Lower leg skin (tissue), 4 donors: ENCODE measurements at regions not wholly inside any gene's neighbourhood (a gene's known extent, or its start where the extent isn't known, plus 50 kb on each side); places are given as distances from the start of the nearest gene placed in this dataset.
"Not testable (repeated sequence)": the region's sequence is repeated elsewhere in the genome, so short reads cannot be mapped to it uniquely, and the experiment has no call there.

Experiments used
- DNase-seq, 2 donors: peaks; one replicate each; pipeline ENCODE4 v3.0.0-alpha.2; 2019; ENCODE audit warnings: low spot score in 2 of 2
- H3K4me3 ChIP-seq: fragments of 200-600 bp; sonication (generic); 2 replicates; pipeline ENCODE4 v1.5.1; 2017; ENCODE audit warnings: mild to moderate bottlenecking, low read depth; ENCODE audit not compliant: poor library complexity, severe bottlenecking
- POLR2A ChIP-seq, 2 donors: fragments of 450-650 bp; IDR thresholded peaks; one replicate each; pipeline ENCODE4 v1.6.1; 2016 to 2017; ENCODE audit warnings: antibody characterized with exemption in 2 of 2, mild to moderate bottlenecking in 1 of 2, moderate library complexity in 1 of 2
- WGBS, 2 donors: methylation state at CpG; one replicate each; pipeline ENCODE4 v1.1.5; 2018; 5-methylcytosine and 5-hydroxymethylcytosine counted together
- intact Hi-C: fragments of 100-400 bp; cut with DNase I; formaldehyde crosslinking; loops from one replicate; pipeline ENCODE4 v1.15.0; 2023; ENCODE audit warnings: low total_unique reads
- TF ChIP-seq, protein P1 (sequence below), 3 donors: fragments of 450-650 bp; IDR thresholded peaks; one replicate each; pipeline ENCODE4 v1.5.1; 2016; ENCODE audit warnings: antibody characterized with exemption in 3 of 3, mild to moderate bottlenecking in 3 of 3, moderate library complexity in 2 of 3

DNA sequence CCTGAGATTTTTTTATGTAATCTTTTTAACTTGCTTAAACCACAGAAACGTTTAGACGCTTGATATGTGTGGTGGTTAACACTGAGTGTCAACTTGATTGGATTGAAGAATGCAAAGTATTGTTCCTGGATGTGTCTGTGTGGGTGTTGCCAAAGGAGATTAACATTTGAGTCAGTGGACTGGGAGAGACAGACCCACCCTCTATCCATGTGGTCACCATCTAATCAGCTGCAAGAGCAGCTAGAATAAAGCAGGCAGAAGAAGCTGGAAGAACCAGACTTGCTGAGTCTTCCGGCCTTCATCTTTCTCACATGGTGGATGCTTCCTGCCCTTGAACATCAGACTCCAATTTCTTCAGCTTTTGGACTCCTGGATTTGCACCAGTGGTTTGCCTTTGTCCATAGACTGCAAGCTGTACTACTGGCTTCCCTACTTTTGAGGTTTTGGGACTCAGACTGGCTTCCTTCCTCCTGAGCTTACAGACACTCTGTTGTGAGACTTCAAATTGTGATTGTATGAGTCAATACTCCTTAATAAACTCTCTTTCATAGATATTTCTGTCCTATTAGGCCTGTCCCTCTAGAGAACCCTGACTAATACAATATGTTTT is 816.0 kb upstream of the CDH9 start:
- intact Hi-C loops = no loop called here
- no peak overlapping the region for H3K4me3 ChIP-seq
- no peak for DNase-seq
- 51 to 54% methylated on average over 3 of the region's 3 CpGs for WGBS, 2 donors
- no peak for TF ChIP-seq POLR2A (IDR thresholded peaks at IDR 0.05)
- TF ChIP-seq, protein P1, sequence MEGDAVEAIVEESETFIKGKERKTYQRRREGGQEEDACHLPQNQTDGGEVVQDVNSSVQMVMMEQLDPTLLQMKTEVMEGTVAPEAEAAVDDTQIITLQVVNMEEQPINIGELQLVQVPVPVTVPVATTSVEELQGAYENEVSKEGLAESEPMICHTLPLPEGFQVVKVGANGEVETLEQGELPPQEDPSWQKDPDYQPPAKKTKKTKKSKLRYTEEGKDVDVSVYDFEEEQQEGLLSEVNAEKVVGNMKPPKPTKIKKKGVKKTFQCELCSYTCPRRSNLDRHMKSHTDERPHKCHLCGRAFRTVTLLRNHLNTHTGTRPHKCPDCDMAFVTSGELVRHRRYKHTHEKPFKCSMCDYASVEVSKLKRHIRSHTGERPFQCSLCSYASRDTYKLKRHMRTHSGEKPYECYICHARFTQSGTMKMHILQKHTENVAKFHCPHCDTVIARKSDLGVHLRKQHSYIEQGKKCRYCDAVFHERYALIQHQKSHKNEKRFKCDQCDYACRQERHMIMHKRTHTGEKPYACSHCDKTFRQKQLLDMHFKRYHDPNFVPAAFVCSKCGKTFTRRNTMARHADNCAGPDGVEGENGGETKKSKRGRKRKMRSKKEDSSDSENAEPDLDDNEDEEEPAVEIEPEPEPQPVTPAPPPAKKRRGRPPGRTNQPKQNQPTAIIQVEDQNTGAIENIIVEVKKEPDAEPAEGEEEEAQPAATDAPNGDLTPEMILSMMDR (IDR thresholded peaks at IDR 0.05) = no peak

DNA sequence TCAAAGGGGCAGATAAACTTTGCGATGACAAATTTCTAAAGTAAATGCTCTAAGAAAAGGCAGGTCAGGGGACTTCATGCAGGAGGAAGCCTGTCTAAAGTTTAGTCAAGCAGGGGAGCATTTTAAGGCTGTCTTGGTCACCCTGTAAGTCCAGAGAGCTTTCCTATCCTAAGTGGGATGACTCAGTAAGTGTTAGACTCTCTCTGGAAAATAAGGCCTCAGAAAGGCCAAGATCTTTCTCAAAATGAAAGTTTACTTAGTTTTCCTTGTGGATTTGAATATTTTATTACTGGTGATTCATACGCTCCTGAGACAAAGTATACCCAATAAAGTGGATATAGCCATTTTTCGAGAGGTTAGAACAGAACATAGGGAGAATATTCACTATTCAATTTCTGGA is 806.9 kb upstream of the CDH9 start:
- intact Hi-C loops = no loop called here
- no peak for TF ChIP-seq POLR2A (IDR thresholded peaks at IDR 0.05)
- TF ChIP-seq, protein P1 (IDR thresholded peaks at IDR 0.05) = no peak
- WGBS, 2 donors = 87 to 90% methylated on average over 3 of the region's 3 CpGs
- no peak for DNase-seq
- H3K4me3 ChIP-seq = no peak overlapping the region

DNA sequence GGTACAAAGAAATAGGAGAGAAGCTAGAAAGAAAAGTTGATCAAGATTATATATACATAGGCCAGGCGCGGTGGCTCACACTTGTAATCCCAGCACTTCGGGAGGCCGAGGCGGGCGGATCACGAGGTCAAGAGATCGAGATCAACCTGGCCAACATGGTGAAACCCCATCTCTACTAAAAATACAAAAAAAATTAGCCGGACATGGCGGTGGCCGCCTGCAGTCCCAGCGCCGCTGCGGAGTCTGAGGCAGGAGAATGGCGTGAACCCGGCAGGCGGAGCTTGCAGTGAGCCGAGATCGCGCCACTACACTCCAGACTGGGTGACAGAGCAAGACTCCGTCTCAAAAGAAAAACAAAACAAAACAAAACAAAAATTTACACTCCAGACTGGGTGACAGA is 798.3 kb upstream of the CDH9 start:
- intact Hi-C loops, DNase-seq, H3K4me3 ChIP-seq: not testable (repeated sequence)
- WGBS, 2 donors = 91 to 98% methylated on average over 21 of the region's 21 CpGs

DNA sequence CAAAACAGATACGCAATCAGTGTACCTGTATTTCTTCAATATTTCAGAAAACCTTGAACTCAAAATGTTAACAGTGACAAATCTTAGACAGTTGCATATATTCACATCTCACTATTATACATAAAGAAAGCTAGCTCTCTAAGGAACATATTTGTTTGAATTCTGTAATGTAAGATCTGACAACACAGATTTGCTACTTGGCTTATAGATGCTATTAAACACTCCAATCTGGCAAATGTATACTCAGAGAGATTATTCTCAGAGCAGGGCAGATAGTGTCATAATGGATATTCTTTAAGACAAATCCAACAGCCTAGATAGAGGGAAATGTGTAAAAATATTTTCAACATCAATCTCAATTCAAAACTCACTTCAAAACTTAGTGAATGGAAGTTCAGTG is 794.5 kb upstream of the CDH9 start:
- intact Hi-C loops = no loop called here
- H3K4me3 ChIP-seq = no peak overlapping the region
- no peak for DNase-seq

DNA sequence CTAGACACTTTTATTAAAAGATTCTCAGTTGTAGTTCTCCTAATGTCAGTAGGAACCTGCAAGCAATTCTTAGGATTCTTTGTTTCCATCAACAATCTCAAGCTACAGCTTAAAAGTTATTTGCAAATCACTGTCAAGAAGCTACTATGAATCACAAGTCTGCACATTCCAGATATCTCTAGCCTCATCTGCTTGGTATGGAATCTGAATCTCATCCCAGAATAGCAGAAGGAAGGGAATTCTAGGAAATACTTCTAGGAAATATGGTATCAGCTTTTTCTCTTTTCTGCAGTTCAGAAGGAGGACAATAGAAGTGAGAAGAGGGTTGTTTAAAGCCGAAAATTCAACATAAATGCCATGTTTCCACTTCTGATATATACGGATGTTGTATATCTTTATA is 792.2 kb upstream of the CDH9 start:
- intact Hi-C loops = no loop called here
- TF ChIP-seq, protein P1 (IDR thresholded peaks at IDR 0.05) = no peak
- TF ChIP-seq POLR2A (IDR thresholded peaks at IDR 0.05) = no peak
- H3K4me3 ChIP-seq = no peak overlapping the region
- WGBS, 2 donors = 69 to 75% methylated on average over 2 of the region's 2 CpGs
- no peak for DNase-seq

More for the DNA sequence above, 794.5 kb upstream of the CDH9 start:
- 93 to 94% methylated on average over 1 of the region's 1 CpG for WGBS, 2 donors
- TF ChIP-seq, protein P1 (IDR thresholded peaks at IDR 0.05) = no peak
- no peak for TF ChIP-seq POLR2A (IDR thresholded peaks at IDR 0.05)

DNA sequence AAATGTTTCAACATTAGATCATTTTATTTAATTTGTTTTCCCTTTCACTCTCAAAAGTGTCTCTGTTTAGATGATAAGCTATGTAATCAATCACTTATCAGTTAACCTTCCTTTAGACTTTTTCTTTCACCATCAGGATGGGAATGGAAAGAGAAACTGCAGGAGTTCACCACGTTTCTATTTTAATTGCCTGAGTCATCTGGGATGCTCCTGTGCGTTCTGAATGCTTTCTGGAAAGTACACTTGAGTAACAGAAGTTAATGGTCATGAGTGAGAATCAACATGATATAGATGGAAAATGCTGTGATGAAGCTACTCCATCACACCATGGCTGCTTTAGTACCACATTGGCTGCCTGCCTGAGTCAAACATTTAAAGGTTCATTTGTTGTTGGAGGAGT is 783.3 kb upstream of the CDH9 start:
- WGBS, 2 donors = 39 to 52% methylated on average over 2 of the region's 2 CpGs
- intact Hi-C loops = no loop called here
- no peak overlapping the region for H3K4me3 ChIP-seq
- no peak for DNase-seq
- TF ChIP-seq, protein P1 (IDR thresholded peaks at IDR 0.05) = no peak
- no peak for TF ChIP-seq POLR2A (IDR thresholded peaks at IDR 0.05)
